Endothelial cell (in vitro differentiated cells): ENCODE measurements at regions not wholly inside any gene's neighbourhood (a gene's known extent, or its start where the extent isn't known, plus 50 kb on each side); places are given as distances from the start of the nearest gene placed in this dataset.

Experiments used
- DNase-seq: peaks from one replicate; pipeline ENCODE4 v3.0.0; 2021; ENCODE audit warnings: low spot score
- H3K27ac Mint-ChIP-seq: one replicate; pipeline ENCODE4 v1.8.0; 2021; ENCODE audit warnings: mixed read lengths, inconsistent platforms; ENCODE audit not compliant: unreplicated experiment
- H3K27me3 Mint-ChIP-seq: one replicate; pipeline ENCODE4 v1.8.0; 2021; ENCODE audit warnings: mild to moderate bottlenecking, moderate library complexity, mixed read lengths, inconsistent platforms; ENCODE audit not compliant: unreplicated experiment
- H3K36me3 Mint-ChIP-seq: one replicate; pipeline ENCODE4 v1.8.0; 2021; ENCODE audit warnings: mild to moderate bottlenecking, low read depth, mixed read lengths, inconsistent platforms; ENCODE audit not compliant: unreplicated experiment
- H3K4me1 Mint-ChIP-seq: one replicate; pipeline ENCODE4 v1.8.0; 2021; ENCODE audit warnings: mild to moderate bottlenecking, mixed read lengths, inconsistent platforms; ENCODE audit not compliant: unreplicated experiment
- H3K4me3 Mint-ChIP-seq: one replicate; pipeline ENCODE4 v1.8.0; 2021; ENCODE audit warnings: mild to moderate bottlenecking, mixed read lengths, inconsistent platforms; ENCODE audit not compliant: unreplicated experiment
- H3K9me3 Mint-ChIP-seq: one replicate; pipeline ENCODE4 v1.8.0; 2021; ENCODE audit warnings: mixed read lengths, inconsistent platforms; ENCODE audit not compliant: unreplicated experiment
- TF ChIP-seq, protein P1 (sequence below): fragments of 200-600 bp; sonication (generic); IDR thresholded peaks from one replicate; pipeline ENCODE4 v1.5.0; 2021; ENCODE audit warnings: antibody characterized with exemption; ENCODE audit not compliant: unreplicated experiment

GRCh38 chr4:129455482-129455881, 359.5 kb downstream of the C4orf33 start:
- no peak overlapping the region for H3K27ac Mint-ChIP-seq
- DNase-seq = no peak
- peaks cover 1% of the 10 kb centered on the region for H3K27me3 Mint-ChIP-seq
- H3K4me1 Mint-ChIP-seq = no peaks in the 10 kb centered on the region
- H3K9me3 Mint-ChIP-seq = no peaks in the 10 kb centered on the region
- no peak overlapping the region for H3K4me3 Mint-ChIP-seq
- H3K36me3 Mint-ChIP-seq = no peaks in the 10 kb centered on the region
- TF ChIP-seq, protein P1, sequence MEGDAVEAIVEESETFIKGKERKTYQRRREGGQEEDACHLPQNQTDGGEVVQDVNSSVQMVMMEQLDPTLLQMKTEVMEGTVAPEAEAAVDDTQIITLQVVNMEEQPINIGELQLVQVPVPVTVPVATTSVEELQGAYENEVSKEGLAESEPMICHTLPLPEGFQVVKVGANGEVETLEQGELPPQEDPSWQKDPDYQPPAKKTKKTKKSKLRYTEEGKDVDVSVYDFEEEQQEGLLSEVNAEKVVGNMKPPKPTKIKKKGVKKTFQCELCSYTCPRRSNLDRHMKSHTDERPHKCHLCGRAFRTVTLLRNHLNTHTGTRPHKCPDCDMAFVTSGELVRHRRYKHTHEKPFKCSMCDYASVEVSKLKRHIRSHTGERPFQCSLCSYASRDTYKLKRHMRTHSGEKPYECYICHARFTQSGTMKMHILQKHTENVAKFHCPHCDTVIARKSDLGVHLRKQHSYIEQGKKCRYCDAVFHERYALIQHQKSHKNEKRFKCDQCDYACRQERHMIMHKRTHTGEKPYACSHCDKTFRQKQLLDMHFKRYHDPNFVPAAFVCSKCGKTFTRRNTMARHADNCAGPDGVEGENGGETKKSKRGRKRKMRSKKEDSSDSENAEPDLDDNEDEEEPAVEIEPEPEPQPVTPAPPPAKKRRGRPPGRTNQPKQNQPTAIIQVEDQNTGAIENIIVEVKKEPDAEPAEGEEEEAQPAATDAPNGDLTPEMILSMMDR = no peak

GRCh38 chr4:129468624-129469023, 372.7 kb downstream of the C4orf33 start:
- no peak overlapping the region for H3K4me3 Mint-ChIP-seq
- H3K27me3 Mint-ChIP-seq = no peaks in the 10 kb centered on the region
- DNase-seq = no peak
- no peaks in the 10 kb centered on the region for H3K36me3 Mint-ChIP-seq
- H3K4me1 Mint-ChIP-seq = no peaks in the 10 kb centered on the region
- no peaks in the 10 kb centered on the region for H3K9me3 Mint-ChIP-seq
- H3K27ac Mint-ChIP-seq = no peak overlapping the region
- TF ChIP-seq, protein P1 = no peak

DNA sequence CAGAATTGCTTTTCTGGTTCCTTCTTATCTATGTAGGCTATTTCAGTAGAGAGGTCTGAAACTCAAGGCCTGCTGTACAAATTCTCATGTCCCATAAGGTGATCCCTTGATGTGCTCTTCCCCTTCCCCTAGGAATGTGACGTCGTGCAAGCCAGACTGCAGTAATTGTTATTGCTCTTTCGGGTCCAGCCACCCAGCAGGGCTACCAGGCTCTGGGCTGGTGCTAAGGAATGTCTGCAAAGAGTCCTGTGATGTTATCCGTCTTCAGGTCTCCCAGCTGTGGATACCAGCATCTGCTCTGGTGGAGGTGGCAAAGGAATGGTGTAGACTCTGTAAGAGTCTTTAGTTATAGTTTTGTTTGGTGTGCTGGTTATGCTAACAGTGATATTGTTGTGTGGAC, 378.7 kb downstream of the C4orf33 start:
- Mint-ChIP-seq H3K36me3 (no peaks in the 10 kb centered on the region), H3K4me3 (no peak overlapping the region), H3K9me3 (no peaks in the 10 kb centered on the region), H3K4me1 (no peaks in the 10 kb centered on the region), H3K27ac (no peak overlapping the region), H3K27me3 (no peaks in the 10 kb centered on the region)
- DNase-seq = no peak
- TF ChIP-seq, protein P1 = no peak

DNA sequence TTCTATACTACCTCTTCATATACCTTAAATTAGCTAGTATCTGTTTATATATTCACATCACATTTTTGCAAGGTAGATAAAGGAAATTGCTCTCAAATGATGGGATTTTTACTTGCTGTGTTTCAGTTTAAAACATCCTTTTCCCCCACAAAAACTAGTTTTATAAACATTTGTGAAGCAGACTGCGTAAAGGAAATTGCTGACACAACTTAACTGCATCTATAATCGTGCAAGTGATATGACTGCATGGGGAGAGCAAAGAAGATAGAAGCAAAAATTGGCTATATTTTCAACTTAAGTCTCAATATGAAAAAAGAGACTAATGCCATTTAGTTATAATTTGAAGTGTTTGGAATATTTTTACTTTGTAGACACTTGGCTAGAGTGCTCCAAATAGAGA, 385.2 kb downstream of the C4orf33 start:
- no peak overlapping the region for H3K4me3 Mint-ChIP-seq
- TF ChIP-seq, protein P1 = no peak
- no peaks in the 10 kb centered on the region for H3K9me3 Mint-ChIP-seq
- no peak for DNase-seq
- H3K4me1 Mint-ChIP-seq = no peaks in the 10 kb centered on the region
- no peaks in the 10 kb centered on the region for H3K36me3 Mint-ChIP-seq
- H3K27ac Mint-ChIP-seq = no peak overlapping the region
- no peaks in the 10 kb centered on the region for H3K27me3 Mint-ChIP-seq

DNA sequence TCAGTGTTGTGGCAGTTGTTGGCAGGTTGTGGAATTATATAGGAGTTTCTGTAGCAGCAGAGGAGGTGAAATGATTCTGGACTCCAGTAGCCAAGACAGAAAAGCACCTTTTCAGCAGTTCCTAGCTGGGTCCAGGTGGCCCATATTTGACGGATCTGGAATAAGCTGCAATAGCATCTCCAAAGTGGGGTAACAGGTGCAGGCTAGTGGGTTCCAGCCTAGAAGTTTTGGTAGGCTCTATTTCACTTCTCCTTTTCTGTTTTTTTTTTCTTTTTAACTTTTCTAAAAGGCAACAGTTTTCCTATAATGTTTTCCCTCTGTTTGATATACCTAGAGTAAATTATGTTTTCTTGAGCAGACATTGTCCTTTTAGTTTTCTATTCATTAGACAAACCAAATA, 392.5 kb downstream of the C4orf33 start:
- Mint-ChIP-seq H3K4me1 (peaks cover 8% of the 10 kb centered on the region), H3K27me3 (no peaks in the 10 kb centered on the region), H3K36me3 (no peaks in the 10 kb centered on the region), H3K9me3 (no peaks in the 10 kb centered on the region), H3K27ac (no peak overlapping the region), H3K4me3 (no peak overlapping the region)
- no peak for DNase-seq
- TF ChIP-seq, protein P1 = no peak
